ENCODE measurements at regions not wholly inside any gene's neighbourhood (a gene's known extent, or its start where the extent isn't known, plus 50 kb on each side); places are given as distances from the start of the nearest gene placed in this dataset.

GRCh38 chr18:45326505-45326904 lies 288.8 kb upstream of the SLC14A2 start:
- Histone ChIP-seq H3K4me1 (ENCODE audit: control insufficient read depth, insufficient read depth, low read length) (peaks cover 6% of the 10 kb centered on the region), H3K36me3 (ENCODE audit: control insufficient read depth in 2 of 2, insufficient read depth in 1 of 2, low read length in 2 of 2) (no peaks in the 10 kb centered on the region), H3K9me3 (ENCODE audit: control insufficient read depth, insufficient read depth, low read depth, low read length) (no peaks in the 10 kb centered on the region), H3K27ac (ENCODE audit: extremely low read depth, low read depth, low read length) (no peak overlapping the region), H3K4me3 (ENCODE audit: low read depth, low read length) (no peak overlapping the region)
- CTCF ChIA-PET = interaction anchor here (0.8 kb wide), 1 partner anchor 671 kb away, joined by 3 read pairs; no protein-coding TSS in a partner anchor
- TF ChIP-seq ZNF571 (tag by site-specific recombination; IDR thresholded peaks at IDR 0.05) = no peak
- no peak for TF ChIP-seq ZNF610 (tag by site-specific recombination; IDR thresholded peaks at IDR 0.05; ENCODE audit: borderline replicate concordance)
- TF ChIP-seq ZNF544 (tag by site-specific recombination; IDR thresholded peaks at IDR 0.05) = no peak
- no peak for TF ChIP-seq ZNF175 (tag by site-specific recombination; IDR thresholded peaks at IDR 0.05)
- TF ChIP-seq ZNF140 (tag by site-specific recombination; IDR thresholded peaks at IDR 0.05) = no peak
- no peak for TF ChIP-seq ZNF416 (tag by site-specific recombination; IDR thresholded peaks at IDR 0.05)
- no peak for TF ChIP-seq ZNF362 (tag by site-specific recombination; IDR thresholded peaks at IDR 0.05)
- TF ChIP-seq HOXD13 (CRISPR knock-in tag; IDR thresholded peaks at IDR 0.05; ENCODE audit: borderline replicate concordance) = no peak
- TF ChIP-seq ZSCAN16 (tag by site-specific recombination; IDR thresholded peaks at IDR 0.05) = no peak
- POLR2A ChIA-PET = no interaction called here

DNA sequence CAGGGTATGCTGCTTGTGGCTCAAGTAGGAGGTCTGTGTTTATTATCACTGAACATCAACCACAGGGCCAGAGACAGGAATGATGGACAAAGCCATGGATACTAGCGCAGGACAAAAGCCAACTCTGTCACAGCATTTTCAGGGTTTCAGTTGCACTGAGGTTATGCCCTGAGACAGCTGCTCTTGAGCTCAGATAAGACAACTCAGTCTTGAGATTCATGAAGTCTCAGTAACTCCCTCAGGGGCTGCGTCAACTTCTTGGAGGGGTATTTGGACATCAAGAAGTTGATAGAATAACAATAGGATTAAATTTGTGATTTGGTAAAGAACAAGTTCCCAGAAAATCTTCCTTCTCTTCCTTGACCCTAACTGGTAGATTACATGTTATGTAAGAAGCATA lies 287.0 kb upstream of the SLC14A2 start:
- Histone ChIP-seq H3K9me3 (ENCODE audit: control insufficient read depth, insufficient read depth, low read depth, low read length) (no peaks in the 10 kb centered on the region), H3K27ac (ENCODE audit: extremely low read depth, low read depth, low read length) (no peak overlapping the region), H3K36me3 (ENCODE audit: control insufficient read depth in 2 of 2, insufficient read depth in 1 of 2, low read length in 2 of 2) (no peaks in the 10 kb centered on the region), H3K4me1 (ENCODE audit: control insufficient read depth, insufficient read depth, low read length) (peaks cover 6% of the 10 kb centered on the region), H3K4me3 (ENCODE audit: low read depth, low read length) (no peak overlapping the region)
- TF ChIP-seq ZIC2 (tag by site-specific recombination; IDR thresholded peaks at IDR 0.05) = no peak
- no peak for TF ChIP-seq ZNF596 (tag by site-specific recombination; IDR thresholded peaks at IDR 0.05)
- no peak for TF ChIP-seq ZSCAN23 (tag by site-specific recombination; IDR thresholded peaks at IDR 0.05)
- no peak for TF ChIP-seq ZNF404 (tag by site-specific recombination; IDR thresholded peaks at IDR 0.05)
- no peak for TF ChIP-seq ZNF274 (IDR thresholded peaks at IDR 0.05; ENCODE audit: low read length)
- TF ChIP-seq ZNF274 (tag by site-specific recombination; IDR thresholded peaks at IDR 0.05; ENCODE audit: borderline replicate concordance) = no peak
- TF ChIP-seq ZNF416 (tag by site-specific recombination; IDR thresholded peaks at IDR 0.05) = no peak
- POLR2A ChIA-PET = no interaction called here
- CTCF ChIA-PET = interaction anchor here (1.2 kb wide), 1 partner anchor 14 kb away, joined by 4 read pairs; no protein-coding TSS in a partner anchor

- no peak overlapping the region for H3K27ac ChIP-seq (ENCODE audit: extremely low read depth, low read depth, low read length)
- POLR2A ChIA-PET = no interaction called here
- H3K4me3 ChIP-seq (ENCODE audit: low read depth, low read length) = no peak overlapping the region
- H3K36me3 ChIP-seq (ENCODE audit: control insufficient read depth in 2 of 2, insufficient read depth in 1 of 2, low read length in 2 of 2) = no peaks in the 10 kb centered on the region
- no peak for TF ChIP-seq ZNF146 (tag by site-specific recombination; IDR thresholded peaks at IDR 0.05)
- TF ChIP-seq, protein P1, sequence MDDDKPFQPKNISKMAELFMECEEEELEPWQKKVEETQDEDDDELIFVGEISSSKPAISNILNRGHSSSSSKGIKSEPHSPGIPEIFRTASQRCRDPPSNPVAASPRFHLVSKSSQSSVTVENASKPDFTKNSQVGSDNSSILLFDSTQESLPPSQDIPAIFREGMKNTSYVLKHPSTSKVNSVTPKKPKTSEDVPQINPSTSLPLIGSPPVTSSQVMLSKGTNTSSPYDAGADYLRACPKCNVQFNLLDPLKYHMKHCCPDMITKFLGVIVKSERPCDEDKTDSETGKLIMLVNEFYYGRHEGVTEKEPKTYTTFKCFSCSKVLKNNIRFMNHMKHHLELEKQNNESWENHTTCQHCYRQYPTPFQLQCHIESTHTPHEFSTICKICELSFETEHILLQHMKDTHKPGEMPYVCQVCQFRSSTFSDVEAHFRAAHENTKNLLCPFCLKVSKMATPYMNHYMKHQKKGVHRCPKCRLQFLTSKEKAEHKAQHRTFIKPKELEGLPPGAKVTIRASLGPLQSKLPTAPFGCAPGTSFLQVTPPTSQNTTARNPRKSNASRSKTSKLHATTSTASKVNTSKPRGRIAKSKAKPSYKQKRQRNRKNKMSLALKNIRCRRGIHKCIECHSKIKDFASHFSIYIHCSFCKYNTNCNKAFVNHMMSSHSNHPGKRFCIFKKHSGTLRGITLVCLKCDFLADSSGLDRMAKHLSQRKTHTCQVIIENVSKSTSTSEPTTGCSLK (tag by site-specific recombination; IDR thresholded peaks at IDR 0.05) = no peak
- no peak for TF ChIP-seq KLF1 (tag by site-specific recombination; IDR thresholded peaks at IDR 0.05)
- TF ChIP-seq ZNF280D (tag by site-specific recombination; IDR thresholded peaks at IDR 0.05) = no peak
- CTCF ChIA-PET = interaction anchor here (1.2 kb wide), 1 partner anchor 13 kb away, joined by 4 read pairs; no protein-coding TSS in a partner anchor
- no peaks in the 10 kb centered on the region for H3K9me3 ChIP-seq (ENCODE audit: control insufficient read depth, insufficient read depth, low read depth, low read length)
- H3K4me1 ChIP-seq (ENCODE audit: control insufficient read depth, insufficient read depth, low read length) = peaks cover 6% of the 10 kb centered on the region
Observed at GRCh38 chr18:45328811-45329210, 286.5 kb upstream of the SLC14A2 start.

All from HEK293 (cell line).